ENCODE measurements at regions not wholly inside any gene's neighbourhood (a gene's known extent, or its start where the extent isn't known, plus 50 kb on each side); places are given as distances from the start of the nearest gene placed in this dataset.

DNA sequence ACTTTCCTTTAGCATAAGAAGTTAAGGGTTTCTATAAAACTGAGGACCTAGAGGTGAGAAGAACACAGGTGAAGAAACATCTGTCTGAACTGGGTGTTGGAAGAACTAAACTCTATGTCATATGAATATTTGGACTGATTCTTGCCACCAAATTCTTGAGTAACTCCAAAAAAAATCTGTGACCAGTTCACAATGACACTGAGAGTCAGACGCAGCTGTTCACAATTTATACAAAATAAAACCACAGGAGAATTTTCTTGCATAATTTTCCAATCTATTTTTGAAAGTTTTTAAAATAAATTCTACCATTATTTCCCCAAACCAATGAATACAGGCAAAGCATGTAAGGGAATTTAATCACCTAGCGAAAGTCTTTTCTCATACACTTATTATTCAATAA lies 148.1 kb upstream of the TCF21 start:
- DNase-seq (no peak), ATAC-seq (ENCODE audit: poor library complexity) (no peak)
- POLR2A ChIA-PET: no interaction called here
- no peaks in the 10 kb centered on the region for H3K27me3 ChIP-seq (ENCODE audit: control insufficient read depth in 1 of 2, insufficient read depth in 2 of 2, low read length in 2 of 2)
- no peak overlapping the region for H3K27ac ChIP-seq (ENCODE audit: low read depth in 1 of 2, low read length in 2 of 2)
- H3K4me3 Mint-ChIP-seq: no peak overlapping the region
- CTCF ChIA-PET: no interaction called here
- TF ChIP-seq, protein P1, sequence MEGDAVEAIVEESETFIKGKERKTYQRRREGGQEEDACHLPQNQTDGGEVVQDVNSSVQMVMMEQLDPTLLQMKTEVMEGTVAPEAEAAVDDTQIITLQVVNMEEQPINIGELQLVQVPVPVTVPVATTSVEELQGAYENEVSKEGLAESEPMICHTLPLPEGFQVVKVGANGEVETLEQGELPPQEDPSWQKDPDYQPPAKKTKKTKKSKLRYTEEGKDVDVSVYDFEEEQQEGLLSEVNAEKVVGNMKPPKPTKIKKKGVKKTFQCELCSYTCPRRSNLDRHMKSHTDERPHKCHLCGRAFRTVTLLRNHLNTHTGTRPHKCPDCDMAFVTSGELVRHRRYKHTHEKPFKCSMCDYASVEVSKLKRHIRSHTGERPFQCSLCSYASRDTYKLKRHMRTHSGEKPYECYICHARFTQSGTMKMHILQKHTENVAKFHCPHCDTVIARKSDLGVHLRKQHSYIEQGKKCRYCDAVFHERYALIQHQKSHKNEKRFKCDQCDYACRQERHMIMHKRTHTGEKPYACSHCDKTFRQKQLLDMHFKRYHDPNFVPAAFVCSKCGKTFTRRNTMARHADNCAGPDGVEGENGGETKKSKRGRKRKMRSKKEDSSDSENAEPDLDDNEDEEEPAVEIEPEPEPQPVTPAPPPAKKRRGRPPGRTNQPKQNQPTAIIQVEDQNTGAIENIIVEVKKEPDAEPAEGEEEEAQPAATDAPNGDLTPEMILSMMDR (IDR thresholded peaks at IDR 0.05): no peak
- peaks cover 2% of the 10 kb centered on the region for H3K9me3 Mint-ChIP-seq
- no peaks in the 10 kb centered on the region for H3K4me1 Mint-ChIP-seq (ENCODE audit: low read depth)
- H3K36me3 ChIP-seq (ENCODE audit: insufficient read depth, low read length): no peaks in the 10 kb centered on the region
- no peaks in the 10 kb centered on the region for H3K4me1 ChIP-seq (ENCODE audit: insufficient read depth, low read length)
- H3K9me3 ChIP-seq (ENCODE audit: control insufficient read depth in 1 of 2, insufficient read depth in 1 of 2, low read length in 2 of 2): no peaks in the 10 kb centered on the region
- H3K36me3 Mint-ChIP-seq (ENCODE audit: low read depth): no peaks in the 10 kb centered on the region
- no peak overlapping the region for H3K27ac Mint-ChIP-seq
- intact Hi-C loops (cut with DNase I, micrococcal nuclease): no loop called here
- no peak overlapping the region for H3K4me3 ChIP-seq (ENCODE audit: low read length)
- H3K27me3 Mint-ChIP-seq: no peaks in the 10 kb centered on the region

DNA sequence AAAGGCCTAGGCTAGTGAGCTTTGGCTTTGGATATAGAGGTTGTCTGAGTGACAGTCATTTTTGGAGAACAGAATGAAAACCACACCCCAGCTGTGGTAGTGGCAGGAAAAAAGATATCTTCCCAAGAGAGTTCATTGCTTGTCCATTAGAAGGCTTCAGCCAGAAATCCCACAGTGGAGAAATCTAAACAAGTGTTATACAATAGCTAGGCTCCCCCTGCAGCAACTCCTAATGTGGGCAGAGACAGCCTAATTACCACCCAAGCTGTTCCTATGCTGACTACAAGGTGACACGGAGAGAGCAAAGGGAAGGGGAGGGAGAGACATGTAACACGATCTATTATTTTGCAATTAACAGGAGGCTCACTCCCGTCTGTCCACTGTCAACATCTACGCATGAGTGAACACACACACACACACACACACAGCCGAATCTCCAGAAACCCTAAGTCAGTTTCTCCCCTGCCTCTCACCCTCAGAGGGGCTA lies 147.5 kb upstream of the TCF21 start:
- intact Hi-C loops (cut with DNase I, micrococcal nuclease): no loop called here
- H3K4me3 ChIP-seq (ENCODE audit: low read length): no peak overlapping the region
- Mint-ChIP-seq H3K27me3 (no peaks in the 10 kb centered on the region), H3K4me1 (ENCODE audit: low read depth) (no peaks in the 10 kb centered on the region), H3K4me3 (no peak overlapping the region), H3K9me3 (peaks cover 2% of the 10 kb centered on the region), H3K36me3 (ENCODE audit: low read depth) (no peaks in the 10 kb centered on the region), H3K27ac (no peak overlapping the region)
- ChIA-PET CTCF (no interaction called here), POLR2A (no interaction called here)
- H3K36me3 ChIP-seq (ENCODE audit: insufficient read depth, low read length): no peaks in the 10 kb centered on the region
- no peaks in the 10 kb centered on the region for H3K4me1 ChIP-seq (ENCODE audit: insufficient read depth, low read length)
- peaks cover 0 to 4% of the 10 kb centered on the region in 2 experiments for H3K9me3 ChIP-seq (ENCODE audit: control insufficient read depth in 1 of 2, insufficient read depth in 1 of 2, low read length in 2 of 2)
- no peaks in the 10 kb centered on the region for H3K27me3 ChIP-seq (ENCODE audit: control insufficient read depth in 1 of 2, insufficient read depth in 2 of 2, low read length in 2 of 2)
- TF ChIP-seq, protein P1 (IDR thresholded peaks at IDR 0.05): no peak
- ATAC-seq (ENCODE audit: poor library complexity) (no peak), DNase-seq (no peak)
- H3K27ac ChIP-seq (ENCODE audit: low read depth in 1 of 2, low read length in 2 of 2): no peak overlapping the region

DNA sequence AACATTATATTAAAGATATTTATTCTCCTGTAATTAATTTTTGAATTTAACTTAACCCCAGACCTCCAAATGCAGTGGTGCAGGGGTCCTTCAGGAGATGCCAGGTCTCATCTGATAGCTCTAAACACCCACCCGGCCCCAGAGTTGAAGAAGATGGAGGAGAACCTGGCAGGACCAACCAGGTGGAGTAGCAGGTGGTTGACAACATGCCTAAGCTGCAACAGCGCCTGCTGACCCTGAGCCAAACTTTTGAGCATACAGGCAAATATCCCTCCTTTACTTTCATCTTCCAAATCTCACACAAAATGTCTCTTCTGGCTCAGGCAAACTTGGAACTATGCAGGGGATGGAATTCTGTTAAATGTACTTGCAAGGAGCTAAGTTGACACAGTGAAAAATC lies 145.3 kb upstream of the TCF21 start:
- Histone ChIP-seq H3K9me3 (ENCODE audit: control insufficient read depth in 1 of 2, insufficient read depth in 1 of 2, low read length in 2 of 2) (peaks cover 0 to 4% of the 10 kb centered on the region in 2 experiments), H3K4me1 (ENCODE audit: insufficient read depth, low read length) (no peaks in the 10 kb centered on the region), H3K27me3 (ENCODE audit: control insufficient read depth in 1 of 2, insufficient read depth in 2 of 2, low read length in 2 of 2) (no peaks in the 10 kb centered on the region), H3K36me3 (ENCODE audit: insufficient read depth, low read length) (no peaks in the 10 kb centered on the region), H3K27ac (ENCODE audit: low read depth in 1 of 2, low read length in 2 of 2) (no peak overlapping the region), H3K4me3 (ENCODE audit: low read length) (no peak overlapping the region)
- no peak overlapping the region for H3K27ac Mint-ChIP-seq
- ATAC-seq (ENCODE audit: poor library complexity) (no peak), DNase-seq (no peak)
- intact Hi-C loops (cut with DNase I, micrococcal nuclease): no loop called here
- CTCF ChIA-PET: no interaction called here
- H3K36me3 Mint-ChIP-seq (ENCODE audit: low read depth): no peaks in the 10 kb centered on the region
- TF ChIP-seq, protein P1 (IDR thresholded peaks at IDR 0.05): no peak
- POLR2A ChIA-PET: no interaction called here
- H3K9me3 Mint-ChIP-seq: peaks cover 2% of the 10 kb centered on the region
- H3K4me3 Mint-ChIP-seq: no peak overlapping the region
- no peaks in the 10 kb centered on the region for H3K4me1 Mint-ChIP-seq (ENCODE audit: low read depth)
- no peaks in the 10 kb centered on the region for H3K27me3 Mint-ChIP-seq
